Erythroblast (primary cell): ENCODE measurements at regions not wholly inside any gene's neighbourhood (a gene's known extent, or its start where the extent isn't known, plus 50 kb on each side); places are given as distances from the start of the nearest gene placed in this dataset.

Source experiments
- GATA1 ChIP-seq: IDR thresholded peaks from 2 replicates; pipeline ENCODE4 v1.6.1; 2011; ENCODE audit warnings: low read depth, mild to moderate bottlenecking, control low read depth, low read length, moderate library complexity
- POLR2A ChIP-seq: IDR thresholded peaks from 2 replicates; pipeline ENCODE4 v1.6.1; 2011; ENCODE audit warnings: mild to moderate bottlenecking, low read length

GRCh38 chr9:124102363-124102762, 90.8 kb downstream of the LHX2 start:
- TF ChIP-seq POLR2A = no peak
- no peak for TF ChIP-seq GATA1
